Femur (tissue), 1 donor: ENCODE measurements at regions not wholly inside any gene's neighbourhood (a gene's known extent, or its start where the extent isn't known, plus 50 kb on each side); places are given as distances from the start of the nearest gene placed in this dataset.
"Not testable (repeated sequence)": the region's sequence is repeated elsewhere in the genome, so short reads cannot be mapped to it uniquely, and the experiment has no call there.

Source experiments
- DNase-seq: peaks from one replicate; pipeline ENCODE4 v3.0.0-alpha.2; 2017

DNA sequence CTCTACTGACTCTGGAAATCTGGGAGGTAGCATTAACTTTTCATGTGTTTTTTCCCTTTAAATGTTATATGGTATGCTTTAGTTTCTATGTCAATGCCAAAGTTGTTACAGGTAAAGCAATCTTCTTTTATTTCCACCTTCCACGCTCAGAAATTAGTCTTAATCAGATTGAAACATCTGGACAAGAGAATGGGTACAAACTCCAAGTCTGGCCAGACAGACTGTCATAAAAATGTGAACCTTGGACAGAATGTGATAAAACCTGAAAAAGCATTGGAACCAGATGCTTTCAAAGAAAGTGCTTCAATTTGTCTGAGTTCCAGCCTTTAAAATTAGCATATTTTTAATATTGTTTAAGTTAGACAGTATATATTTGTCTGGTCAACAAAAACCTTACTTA, 110.7 kb upstream of the P2RY1 start:
- no peak for DNase-seq

DNA sequence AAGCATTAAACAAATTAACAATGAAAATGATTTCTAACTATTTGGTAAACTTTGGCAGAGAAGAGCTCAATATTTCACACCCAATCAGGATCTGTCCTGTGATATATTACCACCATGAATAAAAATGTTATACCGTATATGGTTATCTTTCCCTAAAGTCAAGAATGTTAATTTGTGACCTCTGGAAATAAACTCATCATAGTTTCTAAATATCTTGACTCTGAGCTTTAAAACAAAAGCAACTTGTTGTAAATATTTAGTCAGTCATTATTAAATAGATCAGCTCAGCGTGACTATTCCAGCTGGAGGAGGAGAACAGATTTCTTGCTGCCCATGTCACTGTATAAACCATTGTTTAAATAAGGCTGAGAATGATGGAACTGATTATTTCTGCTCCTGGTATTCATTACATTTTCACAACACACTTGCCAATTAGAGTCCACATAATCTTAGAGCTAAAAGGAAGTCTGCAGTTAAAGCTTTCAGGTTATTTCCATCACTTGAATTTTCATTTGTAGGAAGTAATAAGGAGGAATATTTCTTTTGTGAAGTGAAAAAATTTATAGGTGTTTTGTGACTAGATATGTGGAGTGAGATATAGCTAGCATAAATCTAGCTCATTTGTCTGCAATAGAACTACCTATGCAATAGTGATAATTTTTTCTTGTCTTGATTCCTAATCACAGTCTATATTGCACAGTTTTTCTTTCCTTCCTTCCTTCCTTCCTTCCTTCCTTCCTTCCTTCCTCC, 106.5 kb upstream of the P2RY1 start:
- DNase-seq, result no peak

DNA sequence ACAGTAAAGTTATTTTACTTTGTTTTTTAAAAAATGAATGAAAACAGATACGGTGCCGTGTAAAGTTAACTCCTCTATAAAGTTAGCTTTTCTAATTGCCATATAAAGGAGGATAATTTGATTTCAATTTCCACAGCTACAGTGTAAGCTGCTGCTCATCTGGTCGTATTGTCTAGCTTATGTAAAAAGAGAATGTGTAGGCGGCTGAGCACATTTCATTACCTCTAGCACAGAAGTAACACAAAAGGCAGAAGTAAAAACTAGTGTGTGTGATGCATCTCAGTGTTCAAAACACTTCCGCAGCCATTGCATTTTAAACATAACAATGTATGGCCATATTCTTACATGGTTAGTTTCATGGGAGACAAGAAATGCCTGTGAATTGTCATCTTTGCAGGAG, 105.0 kb upstream of the P2RY1 start:
- DNase-seq, result no peak

DNA sequence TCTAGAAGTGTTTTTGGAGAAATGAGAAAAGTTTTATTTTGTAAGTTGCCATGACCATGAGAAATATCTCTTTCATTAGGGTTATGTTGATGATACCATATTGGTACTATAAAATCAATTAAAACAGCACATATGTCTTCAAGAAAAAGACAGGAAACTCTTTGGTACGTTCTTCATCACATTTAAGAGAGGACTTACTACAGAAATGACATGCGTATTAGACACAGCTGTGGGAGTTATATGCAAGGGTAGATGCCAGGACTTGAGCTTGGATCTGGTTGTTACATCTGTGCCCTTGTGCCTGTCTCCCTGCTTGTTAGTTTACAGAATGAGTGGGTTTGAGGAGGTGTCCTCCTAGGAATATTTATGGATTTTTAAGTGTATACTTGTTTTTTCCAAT, 103.4 kb upstream of the P2RY1 start:
- DNase-seq, result no peak

DNA sequence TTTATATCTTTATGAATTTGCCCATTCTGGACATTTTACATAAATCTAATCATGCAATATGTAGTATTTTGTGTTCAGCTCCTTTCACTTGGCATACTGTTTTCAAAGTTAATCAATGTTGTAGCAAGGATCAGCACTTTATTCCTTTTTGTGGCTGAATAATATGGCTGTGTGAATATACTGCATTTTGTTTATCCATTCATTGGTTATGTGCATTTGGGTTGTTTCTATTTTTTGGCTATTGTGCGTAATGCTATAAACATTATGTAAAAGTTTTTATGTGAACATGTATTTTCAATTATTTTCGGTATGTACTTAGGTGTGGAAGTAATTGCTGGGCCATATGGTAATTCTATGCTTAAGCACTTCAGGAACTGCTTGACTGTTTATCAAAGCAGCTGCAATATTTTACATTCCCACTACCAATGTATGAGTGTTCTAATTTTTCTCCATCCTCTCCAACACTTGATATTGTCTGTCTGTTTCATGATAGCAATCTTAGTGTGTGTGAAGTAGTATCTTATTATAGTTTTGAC, 101.3 kb upstream of the P2RY1 start:
- no peak for DNase-seq

DNA sequence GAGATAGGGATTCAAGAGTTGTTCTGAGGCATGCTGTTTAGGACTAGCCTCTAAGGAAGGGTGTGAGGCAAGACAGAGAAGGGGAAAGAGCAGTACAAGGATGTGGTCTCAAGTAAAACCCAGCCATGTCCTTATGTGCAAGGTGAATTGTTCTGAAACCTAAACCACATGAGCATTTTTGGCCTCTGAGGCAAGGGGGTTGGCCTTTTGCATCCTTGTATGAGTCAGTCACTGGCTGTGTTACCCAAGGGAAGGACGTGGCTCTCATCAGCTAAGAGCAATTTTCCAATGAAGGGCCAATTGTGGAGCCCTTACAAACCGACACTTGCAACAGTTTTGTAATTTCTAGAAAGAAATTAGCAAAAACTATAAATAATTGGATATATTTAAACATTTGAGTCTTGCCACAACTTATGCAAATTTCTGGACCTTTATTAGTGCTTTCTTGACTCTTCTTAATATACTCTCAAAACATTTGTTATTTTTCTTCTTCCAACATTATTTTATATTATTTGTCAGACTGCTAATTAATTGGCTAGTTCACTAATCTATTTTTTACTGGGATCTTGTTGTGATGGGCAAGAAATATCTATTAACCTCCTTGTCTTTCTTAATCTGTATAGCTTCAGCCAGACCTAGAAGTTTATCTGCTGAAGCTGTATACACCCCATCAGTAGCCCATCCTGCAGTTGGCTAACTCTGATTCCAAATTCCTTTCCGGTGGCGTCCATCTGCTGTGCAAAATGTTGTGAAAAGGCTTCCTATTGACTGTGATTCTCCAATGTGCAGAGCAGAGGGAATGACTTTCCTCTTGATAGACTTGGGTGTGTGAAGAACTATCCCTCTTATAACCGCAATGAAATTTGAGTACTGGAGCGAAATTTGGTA, 97.7 kb upstream of the P2RY1 start:
- DNase-seq, result no peak

DNA sequence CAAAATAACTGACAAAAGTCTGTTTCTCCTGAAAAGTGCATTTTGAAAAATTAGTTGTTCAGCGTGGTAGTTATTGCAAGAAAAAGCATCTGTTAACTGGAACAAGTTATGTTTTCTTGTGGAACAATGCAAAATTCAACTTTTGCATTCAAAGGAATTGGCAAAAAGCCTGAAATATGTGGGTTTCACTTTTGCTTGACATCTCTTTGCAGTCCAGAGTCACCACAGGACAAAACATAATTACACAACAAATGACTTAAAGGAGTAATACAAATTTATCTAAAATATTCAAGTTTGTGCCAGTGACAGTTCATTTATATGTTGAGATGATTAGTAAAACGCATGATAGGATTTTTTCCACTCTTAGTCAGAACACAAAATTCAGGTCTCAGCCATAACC, 96.3 kb upstream of the P2RY1 start:
- DNase-seq, result no peak

DNA sequence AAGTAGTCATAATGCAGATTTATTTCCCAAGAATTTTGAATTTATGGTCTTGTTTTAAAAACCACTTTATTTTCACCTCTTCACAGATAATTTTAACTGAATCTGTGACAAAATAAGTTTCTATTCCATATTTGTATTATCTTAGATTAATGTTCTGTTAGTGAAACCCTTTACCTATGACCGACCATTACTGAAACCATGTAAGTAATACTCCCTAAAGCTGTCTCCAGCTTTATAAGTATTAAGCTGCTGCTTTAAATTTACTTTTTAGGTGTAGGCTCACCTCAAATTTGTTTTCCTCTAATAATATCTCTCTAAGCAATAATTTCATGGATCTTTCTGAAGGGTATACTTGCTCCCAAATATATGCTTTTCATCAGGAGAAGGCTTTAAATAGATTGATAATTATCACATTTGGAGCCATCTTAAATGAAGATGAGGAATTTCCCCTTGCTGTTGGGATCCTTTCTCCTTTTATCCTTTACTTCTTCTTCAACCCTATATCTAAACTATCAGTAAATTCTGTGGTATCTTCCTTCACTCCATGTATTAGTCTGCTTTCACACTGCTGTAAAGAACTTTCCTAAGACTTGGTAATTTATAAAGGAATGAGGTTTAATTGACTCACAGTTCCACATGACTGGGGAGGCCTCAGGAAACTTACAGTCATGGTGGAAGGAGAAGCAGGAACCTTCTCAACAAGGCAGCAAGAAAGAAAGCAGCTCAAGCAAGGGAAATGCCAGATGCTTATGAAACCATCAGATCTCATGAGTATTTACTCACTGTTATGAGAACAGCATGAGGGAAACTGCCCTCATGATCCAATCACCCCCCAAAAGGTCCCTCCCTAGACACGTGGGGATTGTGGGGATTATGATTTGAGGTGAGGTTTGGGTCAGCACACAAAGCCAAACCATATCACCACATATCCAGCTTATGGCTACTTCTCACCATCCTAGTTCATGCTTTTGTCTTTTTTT, 92.3 kb upstream of the P2RY1 start:
- DNase-seq, result no peak

DNA sequence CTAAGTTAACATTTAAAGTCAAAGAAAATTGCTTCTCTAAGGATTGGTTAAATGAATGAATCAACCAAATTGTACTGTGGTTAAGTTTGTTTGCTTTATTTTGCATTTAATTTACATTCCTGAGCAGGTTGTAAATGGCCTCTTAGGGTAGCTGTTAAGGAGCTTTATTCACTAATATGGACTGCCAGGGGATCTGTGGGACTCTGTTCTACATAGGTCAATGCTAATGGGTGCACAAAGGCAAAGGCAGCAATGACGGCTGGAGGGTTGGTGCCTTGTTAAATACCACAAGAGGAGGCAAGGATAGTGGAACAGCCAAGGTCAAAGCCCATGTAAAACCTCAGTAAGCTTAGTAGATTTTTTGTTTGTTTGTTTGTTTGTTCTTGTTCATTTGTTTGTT, 89.3 kb upstream of the P2RY1 start:
- no peak for DNase-seq

DNA sequence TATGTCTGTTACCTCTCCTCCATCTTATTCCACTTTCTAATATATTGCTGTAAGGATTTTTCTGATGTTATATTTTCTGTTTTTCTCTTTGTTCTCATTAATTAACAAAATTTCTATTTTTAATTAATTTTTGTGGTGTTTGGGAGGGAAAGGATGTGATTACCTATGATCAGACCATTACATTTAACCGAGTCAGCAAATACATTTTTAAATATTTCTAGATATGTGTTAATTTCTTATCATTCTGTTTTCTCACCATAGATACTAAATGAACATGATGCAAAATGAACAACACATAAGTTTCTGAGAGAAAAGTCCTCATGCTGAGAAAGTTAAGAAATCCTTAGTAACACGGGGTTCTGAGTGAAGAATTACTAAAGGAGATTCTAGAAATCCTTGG, 80.6 kb upstream of the P2RY1 start:
- DNase-seq, result no peak

DNA sequence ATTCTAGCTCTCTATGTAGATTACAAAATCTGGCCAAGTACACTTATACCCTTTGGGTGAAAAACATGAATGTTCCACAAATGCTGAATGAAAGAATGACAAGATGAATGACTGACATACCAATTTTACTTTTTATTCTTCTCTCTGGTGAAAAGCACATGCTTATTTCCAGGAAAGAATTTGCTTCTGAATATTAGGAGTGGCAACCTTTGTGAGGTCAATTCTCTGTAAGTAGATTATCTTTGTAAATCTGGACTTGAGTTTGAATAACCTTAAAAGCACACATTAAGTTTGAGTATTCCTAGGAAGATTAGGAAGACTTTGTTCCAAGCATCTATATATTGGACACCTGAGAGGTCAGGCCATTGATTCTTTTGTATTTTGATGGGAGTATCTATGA, 78.1 kb upstream of the P2RY1 start:
- DNase-seq, result no peak

DNA sequence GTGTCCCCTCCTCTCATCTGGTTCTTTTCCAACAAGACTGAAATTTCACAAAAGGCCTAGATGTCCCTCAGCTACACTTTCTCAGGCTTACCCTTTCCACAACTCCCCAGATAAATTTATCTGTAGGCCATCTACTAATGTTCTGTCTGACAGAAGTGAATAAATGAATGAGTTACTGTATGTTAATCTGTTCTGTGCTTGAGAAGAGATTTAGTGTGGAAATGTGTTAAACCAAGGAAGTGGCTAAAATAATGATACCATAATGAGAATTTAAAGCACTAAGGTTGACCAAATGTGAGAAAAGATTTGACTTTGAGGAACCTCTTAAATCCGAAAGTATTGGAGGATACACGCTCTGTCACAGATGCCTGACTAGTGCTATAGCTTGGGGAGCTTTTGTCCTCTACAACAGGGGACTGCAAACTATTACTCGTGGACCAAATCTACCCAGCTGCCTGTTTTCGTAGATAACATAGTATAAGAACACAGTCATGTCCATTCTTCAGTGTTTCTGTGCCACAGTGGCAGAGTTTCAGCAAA, 74.8 kb upstream of the P2RY1 start:
- DNase-seq, result no peak

DNA sequence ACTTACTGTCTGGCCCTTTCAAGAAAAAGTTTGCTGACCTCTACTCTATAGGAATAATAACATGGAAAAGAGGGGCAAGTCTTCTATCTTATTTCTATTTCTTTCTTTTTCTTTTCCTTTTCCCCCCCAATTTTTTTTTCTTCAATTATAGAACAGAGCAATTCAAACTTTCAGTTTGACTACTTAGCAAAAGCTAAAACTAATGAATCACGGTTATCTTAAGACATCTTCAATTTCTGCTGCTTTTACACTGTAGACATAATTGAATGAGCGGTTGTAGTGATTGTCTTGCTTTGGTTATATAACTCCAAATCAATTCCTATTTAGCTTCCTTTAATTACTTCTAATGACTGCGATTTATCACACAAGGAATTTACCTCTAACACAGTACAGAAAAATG, 74.3 kb upstream of the P2RY1 start:
- DNase-seq, result no peak

DNA sequence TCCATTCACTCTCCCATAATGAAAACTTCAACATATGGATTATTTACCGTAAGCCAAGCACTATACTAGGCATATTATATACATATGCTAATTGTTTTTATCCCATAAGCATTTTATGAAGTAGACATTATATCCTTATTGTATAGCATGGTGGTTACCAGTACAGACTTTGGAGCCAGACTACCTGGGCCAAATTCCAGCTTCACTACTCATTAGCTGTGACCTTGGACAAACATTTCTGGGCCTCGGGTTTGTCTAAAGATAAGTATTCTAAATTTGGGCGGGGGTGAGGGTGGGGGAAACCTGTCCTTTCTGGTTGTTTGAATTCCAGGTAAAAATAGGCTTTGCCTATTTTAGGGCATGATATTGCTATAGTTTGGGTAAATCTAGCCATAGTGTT, 66.5 kb upstream of the P2RY1 start:
- DNase-seq, result no peak

DNA sequence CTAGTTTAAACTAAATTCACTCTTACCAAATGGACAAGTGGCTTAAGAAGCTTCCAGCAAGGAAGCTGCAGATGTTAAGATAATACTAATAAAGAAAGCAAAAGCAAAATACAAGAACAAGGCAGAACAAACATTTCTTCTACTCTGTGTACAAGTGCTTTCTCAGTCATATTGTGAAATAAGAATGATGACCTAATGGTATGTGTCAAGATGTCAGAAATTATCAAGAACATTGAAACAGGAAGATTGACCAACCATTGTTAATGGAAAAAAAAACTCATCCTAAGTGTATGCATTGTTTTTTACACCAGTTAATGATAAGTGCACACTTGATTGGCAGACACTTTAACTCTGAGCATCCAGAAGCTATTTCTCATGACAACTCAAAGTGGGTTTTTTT, 65.4 kb upstream of the P2RY1 start:
- DNase-seq, result no peak

DNA sequence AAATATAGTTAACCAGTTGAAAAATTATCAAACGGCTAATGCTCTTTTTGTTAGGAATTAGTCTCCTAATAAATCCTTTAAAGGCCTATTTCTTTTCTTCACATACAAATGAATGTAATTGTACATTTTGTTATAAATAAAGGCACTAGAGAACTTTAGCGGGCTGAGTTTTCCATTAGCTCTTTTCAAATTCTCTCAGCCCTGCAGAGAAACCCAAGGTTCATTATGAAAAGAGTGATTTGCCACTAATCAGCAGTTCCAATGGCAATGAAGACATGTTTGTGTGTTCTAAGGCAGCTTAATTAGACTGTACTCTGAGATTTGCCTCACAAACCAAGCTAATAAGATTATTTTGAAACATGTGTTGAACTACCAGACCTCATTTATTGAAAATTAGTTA, 64.6 kb upstream of the P2RY1 start:
- DNase-seq, result no peak

DNA sequence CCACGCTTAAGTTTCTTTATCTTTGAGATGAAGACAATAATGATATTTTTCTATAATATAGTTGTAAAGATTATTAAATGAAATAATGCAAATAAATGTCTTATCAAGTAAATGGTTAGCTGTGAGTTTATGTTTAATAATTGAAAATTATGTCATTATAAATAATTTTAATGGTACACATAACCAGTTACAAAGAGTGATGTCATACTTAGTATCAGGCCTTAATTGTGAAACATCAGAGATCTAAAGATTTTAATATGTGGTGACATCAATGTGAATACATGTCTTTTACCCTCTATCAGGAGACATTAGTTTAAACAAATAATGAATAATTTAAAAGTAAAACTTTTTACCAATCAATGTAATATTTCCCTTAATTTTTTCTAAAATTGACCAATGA, 63.8 kb upstream of the P2RY1 start:
- DNase-seq, result no peak

DNA sequence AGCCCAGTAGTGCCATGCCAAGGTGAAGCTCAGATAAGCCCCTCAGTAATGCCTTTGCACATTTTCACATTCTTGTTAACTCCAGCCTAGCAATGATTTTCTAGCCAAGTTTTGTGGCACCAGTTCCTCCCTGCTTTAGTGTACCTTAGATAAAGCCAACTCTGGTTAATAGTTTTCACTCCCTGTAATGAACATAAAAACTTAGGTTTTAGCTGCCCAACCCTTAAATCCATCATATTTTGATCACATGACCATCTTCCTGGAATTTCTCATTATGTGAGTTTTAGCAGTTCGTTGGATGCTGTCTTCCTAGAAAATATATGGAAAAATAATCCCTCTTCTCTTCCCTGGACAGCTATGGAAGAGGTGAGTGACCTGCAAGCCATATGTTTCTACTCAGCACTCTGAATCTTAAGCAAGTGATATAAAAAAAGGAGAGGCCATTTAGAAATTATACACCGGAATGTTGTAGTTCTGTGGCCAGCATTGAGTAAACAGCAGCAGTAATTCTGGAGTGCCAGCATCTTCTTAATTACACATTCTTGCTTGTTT, 62.2 kb upstream of the P2RY1 start:
- no peak for DNase-seq

DNA sequence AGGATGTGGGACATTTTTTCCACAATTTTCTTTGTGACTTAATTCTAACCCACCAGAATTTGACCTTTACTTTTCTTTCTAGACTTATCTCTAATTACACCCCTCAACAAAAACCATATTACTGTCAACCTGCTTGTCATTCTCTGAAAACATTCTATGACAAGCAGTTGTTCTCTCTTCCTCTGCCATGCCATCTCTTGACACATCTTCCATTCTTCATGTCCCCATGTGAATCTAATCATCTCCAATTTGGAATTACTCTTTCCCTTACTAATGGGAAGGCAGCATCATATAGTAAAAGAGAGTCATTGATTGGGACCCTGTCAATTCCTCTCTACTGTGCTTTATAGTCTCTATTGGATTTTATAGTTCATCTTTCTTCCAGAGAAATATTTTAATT, 61.3 kb upstream of the P2RY1 start:
- DNase-seq, result no peak

DNA sequence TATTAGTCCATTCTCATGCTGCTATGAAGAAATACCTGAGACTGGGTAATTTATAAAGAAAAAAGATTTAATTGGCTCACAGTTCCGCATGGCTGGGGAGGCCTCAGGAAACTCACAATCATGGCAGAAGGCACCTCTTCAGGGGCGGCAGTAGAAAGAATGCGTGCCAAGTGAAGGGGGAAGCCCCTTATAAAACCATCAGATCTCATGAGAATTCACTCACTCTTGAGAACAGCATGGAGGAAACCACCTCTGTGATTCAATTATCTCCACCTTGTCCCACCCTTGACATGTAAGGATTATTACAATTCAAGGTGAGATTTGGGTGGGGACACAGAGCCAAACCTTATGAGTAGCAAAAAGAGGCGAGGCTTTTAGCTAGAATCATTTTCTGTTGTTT, 60.7 kb upstream of the P2RY1 start:
- DNase-seq, result not testable (repeated sequence)

DNA sequence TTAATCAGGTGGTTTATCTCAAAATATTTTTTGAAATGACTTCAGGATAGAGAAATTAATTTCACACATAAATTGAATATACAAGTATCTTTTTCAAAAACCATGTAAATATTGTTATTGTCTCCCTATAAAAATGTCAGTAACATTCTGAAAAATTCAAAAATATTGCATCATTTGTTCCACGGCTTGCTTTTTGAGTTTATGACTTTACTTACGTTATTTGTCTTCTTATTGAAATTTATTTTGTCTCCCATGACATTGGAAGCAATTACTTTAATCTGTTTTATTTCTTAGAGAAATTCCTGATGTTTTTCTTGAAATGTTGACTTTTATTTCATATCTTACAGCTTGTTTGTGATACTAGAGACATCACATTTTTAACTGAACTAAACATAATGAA, 56.9 kb upstream of the P2RY1 start:
- DNase-seq, result no peak

DNA sequence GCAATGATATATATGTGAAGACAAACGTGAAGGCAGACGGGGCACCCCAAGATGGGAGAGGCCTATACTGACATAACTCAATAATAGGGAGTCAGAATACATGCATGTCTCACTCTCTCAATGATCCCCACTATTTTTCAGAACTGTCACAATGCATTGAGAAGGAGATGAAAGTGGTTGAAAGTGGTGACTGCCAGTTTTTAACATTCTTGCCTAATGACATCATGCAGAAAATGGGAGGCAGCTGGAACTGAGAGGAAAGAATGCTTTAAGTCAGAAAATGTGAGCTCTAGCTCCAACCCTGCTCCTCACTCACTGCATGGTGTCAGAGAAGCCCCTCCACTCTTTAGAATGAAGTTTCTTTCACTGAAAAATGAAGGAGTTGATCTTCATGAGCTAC, 55.3 kb upstream of the P2RY1 start:
- DNase-seq, result peak; percentile 30
